T-helper 17 cell (primary cell): ENCODE measurements at regions not wholly inside any gene's neighbourhood (a gene's known extent, or its start where the extent isn't known, plus 50 kb on each side); places are given as distances from the start of the nearest gene placed in this dataset.

ENCODE experiments used
- ATAC-seq: fragments of 150-1000 bp; cut with Tn5 transposase; 2 replicates; pipeline ENCODE4 v1.10.0; 2021; ENCODE audit warnings: mild to moderate bottlenecking, moderate library complexity
- DNase-seq, 3 donors: peaks; one replicate each; pipeline versions ENCODE4 v3.0.0 to v3.0.0-alpha.2; 2020 to 2021
- H3K9me3 ChIP-seq: one replicate; pipeline ENCODE4 v1.7.0; 2013; ENCODE audit warnings: low read length, mild to moderate bottlenecking; ENCODE audit not compliant: control insufficient read depth, poor library complexity, severe bottlenecking
- H3K27ac Mint-ChIP-seq: one replicate; pipeline ENCODE4 v1.8.0; 2022; ENCODE audit warnings: mild to moderate bottlenecking, moderate library complexity, mixed read lengths
- H3K27me3 Mint-ChIP-seq: one replicate; pipeline ENCODE4 v1.8.0; 2022; ENCODE audit warnings: mixed read lengths
- H3K36me3 Mint-ChIP-seq: one replicate; pipeline ENCODE4 v1.8.0; 2022; ENCODE audit warnings: low read depth, mixed read lengths
- H3K4me1 Mint-ChIP-seq: one replicate; pipeline ENCODE4 v1.8.0; 2022; ENCODE audit warnings: mild to moderate bottlenecking, mixed read lengths
- H3K4me3 Mint-ChIP-seq: one replicate; pipeline ENCODE4 v1.8.0; 2022; ENCODE audit warnings: mild to moderate bottlenecking, moderate library complexity, mixed read lengths

DNA sequence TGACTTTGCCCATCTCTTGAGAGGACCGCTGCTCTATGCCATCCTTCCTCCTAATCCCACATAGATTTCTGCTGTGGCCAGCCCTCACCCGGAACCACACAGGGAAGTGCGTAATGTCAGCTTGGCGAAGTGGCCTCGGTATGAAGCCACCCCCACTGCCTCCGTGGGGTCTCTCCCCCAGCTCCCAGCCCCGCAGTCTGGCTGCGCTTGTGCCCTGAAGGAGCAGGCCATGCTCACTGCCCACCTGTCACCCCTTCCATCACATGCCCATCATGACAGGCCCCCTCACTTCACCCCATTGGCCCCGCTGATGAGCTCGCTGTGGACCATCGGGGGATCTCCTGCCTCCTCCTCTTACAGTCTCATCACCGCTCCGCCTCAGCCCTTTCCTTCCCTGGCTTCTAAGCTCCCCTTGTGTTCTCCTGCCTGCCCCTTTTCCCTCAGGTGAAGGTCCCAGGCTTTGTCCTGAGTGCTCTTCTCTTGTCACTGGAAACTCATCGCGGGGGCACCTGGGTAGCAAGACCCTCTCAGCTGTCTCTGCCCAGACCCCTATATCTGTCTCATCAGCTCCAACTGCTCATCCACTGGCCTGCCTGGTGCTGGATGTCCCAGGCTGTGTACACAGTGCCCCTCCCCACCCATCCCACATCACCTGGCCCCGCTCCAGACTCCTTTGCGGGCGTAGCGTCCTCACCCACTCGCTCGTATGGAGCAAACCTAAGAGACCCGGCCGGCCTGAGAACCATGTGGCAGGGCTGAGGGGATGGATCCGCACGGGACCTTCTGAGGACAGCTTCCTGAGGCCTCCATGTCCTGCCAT lies 81.7 kb downstream of the GLI2 start:
- peaks cover 17% of the 10 kb centered on the region for H3K27me3 Mint-ChIP-seq
- no peak overlapping the region for H3K4me3 Mint-ChIP-seq
- no peak for ATAC-seq
- no peaks in the 10 kb centered on the region for H3K4me1 Mint-ChIP-seq
- no peaks in the 10 kb centered on the region for H3K9me3 ChIP-seq
- DNase-seq, result no peak
- no peak overlapping the region for H3K27ac Mint-ChIP-seq
- H3K36me3 Mint-ChIP-seq, result no peaks in the 10 kb centered on the region

GRCh38 chr2:120817956-120818325 lies 82.3 kb downstream of the GLI2 start:
- no peaks in the 10 kb centered on the region for H3K4me1 Mint-ChIP-seq
- H3K36me3 Mint-ChIP-seq, result no peaks in the 10 kb centered on the region
- H3K27me3 Mint-ChIP-seq, result peaks cover 13% of the 10 kb centered on the region
- H3K9me3 ChIP-seq, result no peaks in the 10 kb centered on the region
- no peak overlapping the region for H3K4me3 Mint-ChIP-seq
- no peak overlapping the region for H3K27ac Mint-ChIP-seq
- ATAC-seq (no peak), DNase-seq (no peak)

- DNase-seq (no peak), ATAC-seq (no peak)
- Mint-ChIP-seq H3K36me3 (no peaks in the 10 kb centered on the region), H3K4me1 (no peaks in the 10 kb centered on the region), H3K4me3 (no peak overlapping the region), H3K27ac (no peak overlapping the region), H3K27me3 (peaks cover 16% of the 10 kb centered on the region)
- no peaks in the 10 kb centered on the region for H3K9me3 ChIP-seq
These were observed 82.8 kb downstream of the GLI2 start for GRCh38 chr2:120818441-120818920.

- H3K4me1 Mint-ChIP-seq, result no peaks in the 10 kb centered on the region
- H3K9me3 ChIP-seq, result no peaks in the 10 kb centered on the region
- peaks cover 12% of the 10 kb centered on the region for H3K27me3 Mint-ChIP-seq
- DNase-seq (no peak), ATAC-seq (no peak)
- H3K4me3 Mint-ChIP-seq, result no peak overlapping the region
- H3K27ac Mint-ChIP-seq, result no peak overlapping the region
- no peaks in the 10 kb centered on the region for H3K36me3 Mint-ChIP-seq
These were observed 84.1 kb downstream of the GLI2 start for GRCh38 chr2:120819720-120820210.

- H3K36me3 Mint-ChIP-seq, result no peaks in the 10 kb centered on the region
These were observed 84.7 kb downstream of the GLI2 start for GRCh38 chr2:120820263-120820952.

DNA sequence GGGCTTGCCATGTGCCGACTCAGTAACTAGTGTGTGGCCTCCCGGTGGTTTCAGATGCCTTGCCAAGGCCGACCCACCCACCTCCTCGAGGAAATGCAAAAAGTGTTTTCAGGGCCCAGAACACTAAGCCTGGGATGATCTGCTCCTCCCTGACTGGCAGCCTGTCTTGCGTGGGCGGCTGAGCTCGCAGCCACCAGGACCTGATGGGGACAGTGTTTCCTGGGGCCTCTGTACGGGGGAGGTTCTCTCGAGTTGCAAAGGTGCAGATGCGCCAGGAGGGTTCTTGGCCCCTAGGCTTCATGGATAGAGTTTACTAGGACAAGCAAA lies 85.2 kb downstream of the GLI2 start:
- no peaks in the 10 kb centered on the region for H3K9me3 ChIP-seq
- DNase-seq (no peak), ATAC-seq (no peak)
- no peak overlapping the region for H3K27ac Mint-ChIP-seq
- no peak overlapping the region for H3K4me3 Mint-ChIP-seq
- H3K36me3 Mint-ChIP-seq, result no peaks in the 10 kb centered on the region
- no peaks in the 10 kb centered on the region for H3K4me1 Mint-ChIP-seq
- H3K27me3 Mint-ChIP-seq, result peaks cover 12% of the 10 kb centered on the region

More at GRCh38 chr2:120820263-120820952, 84.7 kb downstream of the GLI2 start:
- Mint-ChIP-seq H3K4me3 (peak overlapping the region; percentile 21), H3K27me3 (peaks cover 12% of the 10 kb centered on the region), H3K4me1 (no peaks in the 10 kb centered on the region), H3K27ac (no peak overlapping the region)
- no peak for ATAC-seq
- no peaks in the 10 kb centered on the region for H3K9me3 ChIP-seq
- no peak for DNase-seq

DNA sequence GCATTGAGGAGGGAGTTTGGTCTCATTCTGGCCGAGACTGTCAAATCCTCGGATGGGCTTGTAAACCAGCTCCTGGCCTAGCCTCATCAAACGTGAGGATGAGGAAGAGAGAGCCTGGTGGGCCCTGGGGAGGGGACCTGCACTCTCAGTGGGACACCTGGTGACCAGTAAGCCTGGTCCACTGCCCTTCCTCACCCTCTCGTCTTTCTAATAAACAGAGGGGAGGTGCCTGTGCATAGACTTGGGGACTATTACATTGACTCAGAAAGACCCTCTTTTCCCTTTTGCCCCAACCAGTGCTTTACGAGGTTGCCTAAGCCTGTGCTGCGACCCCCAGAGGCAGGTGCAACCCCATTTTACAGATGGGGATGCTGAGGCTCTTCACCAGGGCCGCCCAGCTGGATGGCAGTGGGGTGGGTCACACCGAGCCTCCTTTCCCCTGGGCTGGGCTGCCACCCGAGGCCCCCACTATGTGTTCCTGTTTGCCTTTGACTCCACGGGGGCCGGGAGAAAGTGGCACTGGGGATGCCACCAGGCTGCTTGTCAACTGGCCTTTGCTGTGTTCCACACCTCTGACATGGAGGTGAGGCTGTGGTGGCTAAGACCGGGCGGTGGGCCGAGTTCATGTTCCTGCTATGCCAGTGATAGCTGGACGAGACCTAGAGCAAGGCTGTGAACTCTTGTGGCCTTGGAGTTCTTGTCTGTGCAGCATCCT lies 85.9 kb downstream of the GLI2 start:
- Mint-ChIP-seq H3K36me3 (no peaks in the 10 kb centered on the region), H3K4me3 (no peak overlapping the region), H3K27ac (no peak overlapping the region), H3K4me1 (no peaks in the 10 kb centered on the region), H3K27me3 (peaks cover 12% of the 10 kb centered on the region)
- ATAC-seq (no peak), DNase-seq (no peak)
- no peaks in the 10 kb centered on the region for H3K9me3 ChIP-seq

DNA sequence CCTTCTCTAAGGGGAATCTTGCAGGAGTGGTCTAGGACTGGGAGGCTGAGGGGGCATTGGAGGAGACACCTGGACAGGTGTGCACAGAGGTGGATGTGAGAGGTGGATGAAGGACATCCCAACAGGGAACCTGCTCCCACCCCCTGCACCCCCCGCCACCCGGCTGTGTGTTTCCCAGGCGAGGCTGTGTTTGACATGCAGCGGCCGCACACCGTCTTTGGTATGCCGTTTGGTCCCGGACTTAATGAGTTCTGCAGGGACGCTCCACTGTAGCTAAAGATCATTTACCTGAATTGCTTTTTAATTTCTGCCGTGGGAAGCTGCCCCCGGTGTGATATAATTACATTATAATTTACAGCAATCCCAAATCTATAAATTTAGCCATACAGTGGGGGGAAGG lies 87.3 kb downstream of the GLI2 start:
- no peaks in the 10 kb centered on the region for H3K36me3 Mint-ChIP-seq
- H3K27ac Mint-ChIP-seq, result no peak overlapping the region
- no peak for ATAC-seq
- DNase-seq, result no peak
- no peaks in the 10 kb centered on the region for H3K9me3 ChIP-seq
- no peaks in the 10 kb centered on the region for H3K4me1 Mint-ChIP-seq
- peaks cover 12% of the 10 kb centered on the region for H3K27me3 Mint-ChIP-seq
- H3K4me3 Mint-ChIP-seq, result no peak overlapping the region

DNA sequence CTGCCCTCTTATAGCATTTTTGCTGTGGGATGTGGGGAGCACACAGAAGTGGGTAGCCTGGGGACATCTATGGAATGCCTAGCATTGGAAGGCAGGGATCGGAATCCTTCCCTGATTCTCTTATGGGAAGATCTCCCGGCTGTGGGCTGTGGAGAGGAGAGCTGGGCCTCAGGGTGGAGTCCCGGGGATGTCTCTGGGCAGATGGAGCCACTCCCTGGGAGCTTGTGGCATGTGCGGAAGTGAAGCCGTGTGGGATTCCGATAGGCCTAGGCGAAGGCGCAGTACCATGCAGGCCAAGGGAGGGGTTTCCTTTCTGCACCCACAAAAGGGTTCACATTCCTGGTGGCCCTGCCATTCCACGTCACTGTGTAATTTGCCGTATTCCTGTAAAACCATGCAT lies 87.9 kb downstream of the GLI2 start:
- DNase-seq (no peak), ATAC-seq (no peak)
- Mint-ChIP-seq H3K27ac (no peak overlapping the region), H3K4me3 (no peak overlapping the region), H3K36me3 (no peaks in the 10 kb centered on the region), H3K27me3 (peaks cover 14% of the 10 kb centered on the region), H3K4me1 (no peaks in the 10 kb centered on the region)
- no peaks in the 10 kb centered on the region for H3K9me3 ChIP-seq

DNA sequence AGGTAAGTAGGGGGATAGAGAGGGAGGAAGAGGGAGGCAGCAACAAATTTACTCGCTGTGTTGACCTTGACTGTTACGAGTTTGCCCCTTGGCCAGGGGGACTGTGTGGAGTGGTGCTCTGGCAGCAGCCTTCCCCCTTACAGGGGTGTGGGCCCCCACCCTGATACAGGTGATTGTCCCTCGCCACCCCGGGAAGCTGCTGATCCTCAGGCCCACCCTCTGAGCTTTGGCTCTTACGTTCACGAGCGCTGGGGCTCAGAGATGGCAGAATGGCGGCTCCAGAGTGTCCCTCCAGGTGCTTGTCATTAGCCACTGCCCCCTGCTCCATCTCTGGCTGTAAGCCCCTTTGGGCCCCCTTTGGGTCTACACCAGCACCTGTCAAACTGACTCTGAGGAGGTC lies 88.6 kb downstream of the GLI2 start:
- Mint-ChIP-seq H3K4me1 (no peaks in the 10 kb centered on the region), H3K36me3 (no peaks in the 10 kb centered on the region), H3K27ac (no peak overlapping the region), H3K4me3 (no peak overlapping the region), H3K27me3 (peaks cover 21% of the 10 kb centered on the region)
- H3K9me3 ChIP-seq, result no peaks in the 10 kb centered on the region
- no peak for ATAC-seq
- DNase-seq, result no peak

DNA sequence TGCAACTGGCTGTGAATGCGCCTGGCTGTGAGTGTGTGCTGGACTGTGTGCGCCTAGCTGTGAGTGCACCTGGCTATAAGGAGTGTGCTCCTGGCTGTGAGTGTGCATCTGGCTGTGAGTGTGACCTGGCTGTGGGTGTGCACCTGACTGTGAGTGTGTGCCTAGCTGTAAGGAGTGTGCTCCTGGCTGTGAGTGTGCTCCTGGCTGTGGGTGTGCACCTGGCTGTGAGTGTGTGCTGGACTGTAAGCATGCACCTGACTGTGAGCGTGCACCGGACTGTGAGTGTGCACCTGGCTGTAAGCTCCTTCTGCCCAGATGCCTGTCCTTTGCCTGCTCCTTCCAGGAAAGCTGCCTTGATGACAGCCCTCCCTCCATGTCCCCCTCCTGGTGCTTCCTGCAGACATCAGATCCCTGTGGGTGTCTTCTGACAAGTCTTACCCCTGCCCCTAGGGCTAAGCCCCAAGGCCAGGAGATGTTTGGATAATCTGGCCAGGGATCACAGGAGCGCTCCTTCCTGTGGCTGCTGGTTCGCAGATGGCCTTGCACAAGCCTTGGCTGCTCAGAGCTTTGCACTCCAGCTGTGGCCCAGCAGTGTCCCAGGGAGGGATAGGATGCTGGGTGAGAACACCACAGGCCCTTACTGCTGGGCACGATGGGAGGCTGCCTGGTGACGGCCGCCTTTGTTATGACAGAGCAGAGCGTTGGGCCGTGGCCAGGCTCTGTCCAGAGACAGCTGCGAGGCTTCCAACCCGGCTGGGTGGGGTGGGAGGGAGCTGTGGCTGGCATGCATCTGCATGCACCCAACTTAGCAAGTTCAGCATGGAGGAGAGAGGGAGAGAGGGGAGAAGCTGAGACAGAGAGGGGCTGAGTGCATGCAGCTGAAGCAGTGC lies 89.9 kb downstream of the GLI2 start:
- DNase-seq (no peak), ATAC-seq (no peak)
- Mint-ChIP-seq H3K36me3 (peaks cover under 1% of the 10 kb centered on the region), H3K4me1 (peaks cover under 1% of the 10 kb centered on the region), H3K4me3 (no peak overlapping the region), H3K27ac (no peak overlapping the region), H3K27me3 (peaks cover 21% of the 10 kb centered on the region)
- H3K9me3 ChIP-seq, result no peaks in the 10 kb centered on the region

DNA sequence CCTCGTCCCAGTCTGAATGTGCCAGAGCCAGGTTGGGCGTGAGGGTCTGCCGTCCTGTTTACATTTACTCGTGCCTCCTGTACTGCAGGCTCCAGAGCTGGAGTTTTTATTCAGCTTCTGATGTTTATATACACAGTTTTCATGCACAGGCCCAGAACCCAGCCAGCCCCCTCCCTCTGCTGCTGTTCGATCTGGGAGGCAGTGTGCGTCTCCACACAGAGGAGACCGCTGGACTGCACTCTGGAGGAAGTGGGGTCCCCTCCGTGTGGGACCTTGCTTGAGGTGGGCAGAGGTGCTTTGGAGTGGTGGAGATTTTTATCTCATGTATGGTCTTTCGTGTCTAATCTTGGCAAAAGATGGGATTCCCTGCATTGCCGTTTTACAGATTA lies 90.6 kb downstream of the GLI2 start:
- H3K9me3 ChIP-seq, result no peaks in the 10 kb centered on the region
- peaks cover 4% of the 10 kb centered on the region for H3K36me3 Mint-ChIP-seq
- DNase-seq (no peak), ATAC-seq (no peak)
- H3K4me1 Mint-ChIP-seq, result peaks cover 4% of the 10 kb centered on the region
- no peak overlapping the region for H3K4me3 Mint-ChIP-seq
- H3K27ac Mint-ChIP-seq, result no peak overlapping the region
- H3K27me3 Mint-ChIP-seq, result peaks cover 19% of the 10 kb centered on the region
